Keratinocyte (primary cell): ENCODE measurements at regions not wholly inside any gene's neighbourhood (a gene's known extent, or its start where the extent isn't known, plus 50 kb on each side); places are given as distances from the start of the nearest gene placed in this dataset.

Experiments used
- DNase-seq: peaks from one replicate; pipeline ENCODE4 v3.0.0-alpha.2; 2011; ENCODE audit warnings: low read depth, missing footprints, low spot score
- FAIRE-seq: peaks from 2 replicates; lab custom pipeline; 2011; peaks lifted over from hg19 to GRCh38; lab: Jason Lieb, UNC
- H2AFZ ChIP-seq: 2 replicates; pipeline ENCODE4 v1.6.0; 2012; ENCODE audit warnings: low read length, control low read depth, inconsistent platforms; ENCODE audit not compliant: control insufficient read depth
- H3K27ac ChIP-seq: 2 replicates; pipeline ENCODE4 v1.5.1; 2011; ENCODE audit warnings: low read length; ENCODE audit not compliant: control insufficient read depth, insufficient read depth
- H3K27me3 ChIP-seq: 3 replicates; pipeline ENCODE4 v1.6.0; 2011; ENCODE audit warnings: low read length; ENCODE audit not compliant: control insufficient read depth, insufficient read depth; ENCODE audit errors: extremely low read depth
- H3K36me3 ChIP-seq, 2 experiments: 2 replicates in 1 of 2; 3 replicates in 1 of 2; pipeline ENCODE4 v1.5.1; 2011; ENCODE audit warnings: low read length in 2 of 2, mild to moderate bottlenecking in 1 of 2; ENCODE audit not compliant: control insufficient read depth in 2 of 2, insufficient read depth in 2 of 2; ENCODE audit errors: extremely low read depth in 1 of 2
- H3K4me1 ChIP-seq: 3 replicates; pipeline ENCODE4 v1.5.1; 2011; ENCODE audit warnings: low read length; ENCODE audit not compliant: control insufficient read depth, insufficient read depth; ENCODE audit errors: extremely low read depth
- H3K4me2 ChIP-seq: 3 replicates; pipeline ENCODE4 v1.6.0; 2011; ENCODE audit warnings: low read depth, low read length; ENCODE audit not compliant: control insufficient read depth, insufficient read depth; ENCODE audit errors: extremely low read depth
- H3K4me3 ChIP-seq, 3 experiments: fragments of 200-600 bp in 1 of 3; sonication (generic) in 1 of 3; 2 replicates in 2 of 3; 3 replicates in 1 of 3; pipeline ENCODE4 v1.5.1; 2011 to 2016; ENCODE audit warnings: low read length in 3 of 3, mild to moderate bottlenecking in 3 of 3, control low read depth in 2 of 3, inconsistent platforms in 1 of 3, low read depth in 1 of 3, mixed read lengths in 1 of 3, mixed run types in 1 of 3, moderate library complexity in 1 of 3; ENCODE audit not compliant: control insufficient read depth in 2 of 3, insufficient read depth in 2 of 3; ENCODE audit errors: extremely low read depth in 1 of 3
- H3K79me2 ChIP-seq: 2 replicates; pipeline ENCODE4 v1.6.0; 2012; ENCODE audit warnings: low read length; ENCODE audit not compliant: control insufficient read depth, insufficient read depth
- H3K9ac ChIP-seq: 3 replicates; pipeline ENCODE4 v1.6.0; 2011; ENCODE audit warnings: low read length; ENCODE audit not compliant: control insufficient read depth, insufficient read depth; ENCODE audit errors: extremely low read depth
- H3K9me1 ChIP-seq: 3 replicates; pipeline ENCODE4 v1.6.0; 2011; ENCODE audit warnings: low read length; ENCODE audit not compliant: control insufficient read depth, insufficient read depth; ENCODE audit errors: extremely low read depth
- H3K9me3 ChIP-seq: 2 replicates; pipeline ENCODE4 v1.5.1; 2012; ENCODE audit warnings: low read depth, low read length; ENCODE audit not compliant: control insufficient read depth
- H4K20me1 ChIP-seq: 3 replicates; pipeline ENCODE4 v1.6.0; 2011; ENCODE audit warnings: low read length; ENCODE audit not compliant: control insufficient read depth, insufficient read depth; ENCODE audit errors: extremely low read depth
- CTCF ChIP-seq, 3 experiments: IDR thresholded peaks in 1 of 3; conservative IDR thresholded peaks in 1 of 3; optimal IDR thresholded peaks in 1 of 3; 2 replicates in 2 of 3; 3 replicates in 1 of 3; pipeline versions ENCODE3 to v1.5.1; 2011; ENCODE audit warnings: low read length in 3 of 3, mild to moderate bottlenecking in 3 of 3, moderate library complexity in 2 of 3, control low read depth in 1 of 3, inconsistent platforms in 1 of 3; ENCODE audit not compliant: insufficient read depth in 2 of 3; ENCODE audit errors: extremely low read depth in 1 of 3
- EZH2 ChIP-seq: IDR thresholded peaks from one replicate; pipeline ENCODE4 v1.6.1; 2012; ENCODE audit warnings: inconsistent platforms, mild to moderate bottlenecking, low read length, moderate library complexity
- dilution Hi-C: fragments of 300-500 bp; cut with MboI; formaldehyde crosslinking; loops from one replicate; pipeline ENCODE4 v1.7.0; 2020; ENCODE audit warnings: low sequenced_read_pairs; ENCODE audit not compliant: extremely low pct_ligation_motif_present

- FAIRE-seq: no peak
- no peak overlapping the region for H3K27ac ChIP-seq
- no peaks in the 10 kb centered on the region for H3K36me3 ChIP-seq
- dilution Hi-C loops: no loop called here
- no peak overlapping the region for H3K4me3 ChIP-seq
- no peaks in the 10 kb centered on the region for H3K79me2 ChIP-seq
- H3K9me3 ChIP-seq: no peaks in the 10 kb centered on the region
- H3K4me2 ChIP-seq: no peak overlapping the region
- H3K9ac ChIP-seq: no peak overlapping the region
- H2AFZ ChIP-seq: no peak overlapping the region
- no peaks in the 10 kb centered on the region for H3K27me3 ChIP-seq
- no peaks in the 10 kb centered on the region for H3K9me1 ChIP-seq
- TF ChIP-seq EZH2 (no peak), CTCF (optimal IDR thresholded peaks at IDR 0.05 in 1 of 3, IDR thresholded peaks at IDR 0.05 in 1 of 3, conservative IDR thresholded peaks at IDR 0.05 in 1 of 3; ENCODE audit: extremely low read depth in 1 of 3, insufficient read depth in 2 of 3, low read length in 3 of 3) (no peak)
- H3K4me1 ChIP-seq: peaks cover 17% of the 10 kb centered on the region
- H4K20me1 ChIP-seq: no peaks in the 10 kb centered on the region
- DNase-seq: no peak
Measured at GRCh38 chr5:173768891-173769290, 119.3 kb upstream of the CPEB4 start.

GRCh38 chr5:173770637-173771036, 117.5 kb upstream of the CPEB4 start:
- no peak for TF ChIP-seq CTCF (optimal IDR thresholded peaks at IDR 0.05 in 1 of 3, IDR thresholded peaks at IDR 0.05 in 1 of 3, conservative IDR thresholded peaks at IDR 0.05 in 1 of 3; ENCODE audit: extremely low read depth in 1 of 3, insufficient read depth in 2 of 3, low read length in 3 of 3)
- no peak for TF ChIP-seq EZH2
- dilution Hi-C loops: no loop called here
- Histone ChIP-seq H3K27ac (no peak overlapping the region), H3K4me3 (no peak overlapping the region), H3K9ac (no peak overlapping the region), H2AFZ (no peak overlapping the region), H3K4me1 (peaks cover 7% of the 10 kb centered on the region), H3K27me3 (no peaks in the 10 kb centered on the region), H3K4me2 (no peak overlapping the region), H3K9me3 (no peaks in the 10 kb centered on the region), H3K79me2 (no peaks in the 10 kb centered on the region), H3K9me1 (no peaks in the 10 kb centered on the region), H3K36me3 (no peaks in the 10 kb centered on the region), H4K20me1 (no peaks in the 10 kb centered on the region)
- FAIRE-seq: no peak
- no peak for DNase-seq
